Lower leg skin (tissue), 3 donors: ENCODE measurements at regions not wholly inside any gene's neighbourhood (a gene's known extent, or its start where the extent isn't known, plus 50 kb on each side); places are given as distances from the start of the nearest gene placed in this dataset.

Source experiments
- CTCF ChIP-seq, 3 donors: fragments of 450-650 bp; IDR thresholded peaks; one replicate each; pipeline ENCODE4 v1.5.1; 2016; ENCODE audit warnings: antibody characterized with exemption in 3 of 3, mild to moderate bottlenecking in 3 of 3, moderate library complexity in 2 of 3
- POLR2A ChIP-seq, 2 donors: fragments of 450-650 bp; IDR thresholded peaks; one replicate each; pipeline ENCODE4 v1.6.1; 2016 to 2017; ENCODE audit warnings: antibody characterized with exemption in 2 of 2, mild to moderate bottlenecking in 1 of 2, moderate library complexity in 1 of 2

- TF ChIP-seq CTCF (IDR thresholded peaks at IDR 0.05) (no peak), POLR2A (IDR thresholded peaks at IDR 0.05) (no peak)
Observed at GRCh38 chr3:31182661-31183060, 288.2 kb upstream of the GADL1 start.
